ENCODE measurements at regions not wholly inside any gene's neighbourhood (a gene's known extent, or its start where the extent isn't known, plus 50 kb on each side); places are given as distances from the start of the nearest gene placed in this dataset.

- DNase-seq (no peak), ATAC-seq (ENCODE audit: poor library complexity) (no peak)
- no peak for TF ChIP-seq CTCF (IDR thresholded peaks at IDR 0.05)
- no peak overlapping the region for H3K4me3 ChIP-seq (ENCODE audit: low read length)
- H3K4me1 ChIP-seq (ENCODE audit: insufficient read depth, low read length), result no peaks in the 10 kb centered on the region
- no peak overlapping the region for H3K4me3 Mint-ChIP-seq
- H3K27ac Mint-ChIP-seq, result no peak overlapping the region
- POLR2A ChIA-PET, result interaction anchor here (0.9 kb wide), 1 partner anchor 502 kb away, joined by 3 read pairs; no protein-coding TSS in a partner anchor
- H3K4me1 Mint-ChIP-seq (ENCODE audit: low read depth), result peaks cover 10% of the 10 kb centered on the region
- H3K36me3 ChIP-seq (ENCODE audit: insufficient read depth, low read length), result no peaks in the 10 kb centered on the region
- H3K27me3 Mint-ChIP-seq, result no peaks in the 10 kb centered on the region
- H3K9me3 Mint-ChIP-seq, result no peaks in the 10 kb centered on the region
- no peaks in the 10 kb centered on the region for H3K9me3 ChIP-seq (ENCODE audit: control insufficient read depth in 1 of 2, insufficient read depth in 1 of 2, low read length in 2 of 2)
- intact Hi-C loops (cut with DNase I, micrococcal nuclease), result no loop called here
- H3K27me3 ChIP-seq (ENCODE audit: control insufficient read depth in 1 of 2, insufficient read depth in 2 of 2, low read length in 2 of 2), result no peaks in the 10 kb centered on the region
- H3K27ac ChIP-seq (ENCODE audit: low read depth in 1 of 2, low read length in 2 of 2), result no peak overlapping the region
- no peaks in the 10 kb centered on the region for H3K36me3 Mint-ChIP-seq (ENCODE audit: low read depth)
- CTCF ChIA-PET, result no interaction called here
Measured at GRCh38 chr6:151682251-151682650, 125.2 kb upstream of the ESR1 start.

DNA sequence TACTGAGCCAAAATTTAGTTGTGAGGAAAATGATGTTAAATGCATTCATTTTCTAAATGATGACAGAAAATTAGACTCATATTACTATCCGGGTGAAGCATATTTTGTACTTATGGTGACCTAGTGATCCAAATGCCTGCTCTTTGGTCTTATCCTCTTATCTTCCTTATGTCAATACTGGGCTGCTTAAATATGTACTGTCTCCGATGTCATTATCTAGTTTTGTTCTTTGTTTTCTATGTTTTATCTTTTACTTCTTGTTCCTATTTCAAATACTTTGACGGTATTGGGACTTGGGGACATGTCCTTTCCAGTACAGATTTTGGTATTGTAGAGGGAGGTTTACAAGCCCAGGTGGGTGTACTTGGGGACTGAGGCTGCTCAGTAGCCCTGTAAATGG, 124.6 kb upstream of the ESR1 start:
- intact Hi-C loops (cut with DNase I, micrococcal nuclease), result no loop called here
- Mint-ChIP-seq H3K9me3 (no peaks in the 10 kb centered on the region), H3K27ac (no peak overlapping the region), H3K27me3 (no peaks in the 10 kb centered on the region), H3K4me1 (ENCODE audit: low read depth) (peaks cover 10% of the 10 kb centered on the region), H3K36me3 (ENCODE audit: low read depth) (no peaks in the 10 kb centered on the region), H3K4me3 (no peak overlapping the region)
- Histone ChIP-seq H3K27ac (ENCODE audit: low read depth in 1 of 2, low read length in 2 of 2) (no peak overlapping the region), H3K36me3 (ENCODE audit: insufficient read depth, low read length) (no peaks in the 10 kb centered on the region), H3K4me1 (ENCODE audit: insufficient read depth, low read length) (no peaks in the 10 kb centered on the region), H3K9me3 (ENCODE audit: control insufficient read depth in 1 of 2, insufficient read depth in 1 of 2, low read length in 2 of 2) (no peaks in the 10 kb centered on the region), H3K4me3 (ENCODE audit: low read length) (no peak overlapping the region), H3K27me3 (ENCODE audit: control insufficient read depth in 1 of 2, insufficient read depth in 2 of 2, low read length in 2 of 2) (no peaks in the 10 kb centered on the region)
- ChIA-PET POLR2A (no interaction called here), CTCF (no interaction called here)
- ATAC-seq (ENCODE audit: poor library complexity), result no peak
- TF ChIP-seq CTCF (IDR thresholded peaks at IDR 0.05), result no peak
- DNase-seq, result no peak

DNA sequence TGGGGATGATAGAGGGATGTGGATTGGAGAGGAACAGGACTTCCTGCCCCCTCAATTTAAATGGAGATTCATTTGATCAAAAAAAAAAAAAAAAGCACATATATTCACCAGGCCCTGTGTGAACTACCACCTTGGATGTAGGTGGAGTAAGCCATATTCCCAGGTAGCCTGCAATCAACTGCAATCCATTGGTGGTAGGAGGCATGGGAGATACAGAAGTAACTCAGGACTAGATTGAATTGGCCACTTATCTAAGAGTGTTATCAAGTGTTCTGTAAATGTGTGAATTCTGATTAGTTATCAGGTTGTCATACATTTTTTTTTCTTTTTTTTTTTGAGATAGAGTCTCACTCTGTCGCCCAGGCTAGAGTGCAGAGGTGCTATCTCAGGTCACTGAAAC, 124.1 kb upstream of the ESR1 start:
- Histone ChIP-seq H3K27ac (ENCODE audit: low read depth in 1 of 2, low read length in 2 of 2) (no peak overlapping the region), H3K9me3 (ENCODE audit: control insufficient read depth in 1 of 2, insufficient read depth in 1 of 2, low read length in 2 of 2) (no peaks in the 10 kb centered on the region), H3K4me1 (ENCODE audit: insufficient read depth, low read length) (no peaks in the 10 kb centered on the region), H3K36me3 (ENCODE audit: insufficient read depth, low read length) (no peaks in the 10 kb centered on the region), H3K27me3 (ENCODE audit: control insufficient read depth in 1 of 2, insufficient read depth in 2 of 2, low read length in 2 of 2) (no peaks in the 10 kb centered on the region), H3K4me3 (ENCODE audit: low read length) (no peak overlapping the region)
- TF ChIP-seq CTCF (IDR thresholded peaks at IDR 0.05), result no peak
- no peaks in the 10 kb centered on the region for H3K36me3 Mint-ChIP-seq (ENCODE audit: low read depth)
- DNase-seq (no peak), ATAC-seq (ENCODE audit: poor library complexity) (no peak)
- no peak overlapping the region for H3K27ac Mint-ChIP-seq
- H3K4me3 Mint-ChIP-seq, result no peak overlapping the region
- intact Hi-C loops (cut with DNase I, micrococcal nuclease), result no loop called here
- CTCF ChIA-PET, result no interaction called here
- H3K9me3 Mint-ChIP-seq, result no peaks in the 10 kb centered on the region
- peaks cover 10% of the 10 kb centered on the region for H3K4me1 Mint-ChIP-seq (ENCODE audit: low read depth)
- H3K27me3 Mint-ChIP-seq, result no peaks in the 10 kb centered on the region
- POLR2A ChIA-PET, result no interaction called here

Data from CD4-positive, alpha-beta T cell (primary cell).